ENCODE measurements at regions not wholly inside any gene's neighbourhood (a gene's known extent, or its start where the extent isn't known, plus 50 kb on each side); places are given as distances from the start of the nearest gene placed in this dataset.
"Not testable (repeated sequence)": the region's sequence is repeated elsewhere in the genome, so short reads cannot be mapped to it uniquely, and the experiment has no call there.

GRCh38 chr9:21589344-21590056 lies 107.4 kb upstream of the IFNE start:
- intact Hi-C loops (cut with DNase I), result no loop called here
- DNase-seq (ENCODE audit: missing footprints) (no peak), ATAC-seq (no peak)

DNA sequence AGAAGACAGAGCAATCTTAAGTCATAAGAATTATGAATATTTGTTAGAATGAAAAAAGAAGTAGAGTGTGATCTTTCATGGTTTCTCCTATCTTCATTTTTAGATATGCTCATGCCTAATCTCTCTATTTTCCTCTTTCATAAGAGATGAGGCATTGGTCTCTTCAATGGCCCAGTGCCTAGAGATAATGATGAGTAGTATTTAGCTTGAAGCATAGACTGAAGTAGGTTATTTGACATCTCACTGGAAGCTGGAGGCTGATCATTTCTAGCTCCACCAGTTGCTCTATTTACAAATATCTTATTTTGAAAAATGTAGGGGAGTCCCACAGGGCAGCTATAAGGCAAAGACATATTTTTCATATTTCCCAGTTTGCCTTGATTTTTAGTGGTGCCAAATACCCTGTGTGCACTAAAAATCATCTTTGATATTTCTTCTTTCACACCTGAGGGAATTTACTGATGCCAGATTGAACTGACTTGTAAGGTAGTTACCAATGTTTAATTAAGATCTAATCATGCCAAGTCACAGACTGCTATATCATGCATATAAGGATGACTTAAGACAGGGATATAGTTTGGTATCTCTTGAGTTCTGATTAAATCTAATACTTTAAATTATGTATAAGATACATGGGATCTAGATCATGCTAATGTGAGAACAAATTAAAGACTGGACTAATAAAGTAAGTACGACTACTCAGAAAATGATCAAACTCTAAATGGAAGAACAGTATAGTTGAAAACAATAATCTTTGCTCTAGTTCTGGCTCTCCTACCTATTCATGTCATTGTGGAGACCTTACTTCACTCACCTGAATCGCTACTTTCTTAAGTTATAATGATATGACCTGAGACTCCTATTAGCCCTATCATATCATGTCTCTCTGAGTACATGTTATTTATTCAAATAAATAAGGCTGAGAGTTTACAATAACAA lies 108.2 kb upstream of the IFNE start:
- DNase-seq (ENCODE audit: missing footprints), result no peak
- intact Hi-C loops (cut with DNase I), result no loop called here
- ATAC-seq, result no peak

DNA sequence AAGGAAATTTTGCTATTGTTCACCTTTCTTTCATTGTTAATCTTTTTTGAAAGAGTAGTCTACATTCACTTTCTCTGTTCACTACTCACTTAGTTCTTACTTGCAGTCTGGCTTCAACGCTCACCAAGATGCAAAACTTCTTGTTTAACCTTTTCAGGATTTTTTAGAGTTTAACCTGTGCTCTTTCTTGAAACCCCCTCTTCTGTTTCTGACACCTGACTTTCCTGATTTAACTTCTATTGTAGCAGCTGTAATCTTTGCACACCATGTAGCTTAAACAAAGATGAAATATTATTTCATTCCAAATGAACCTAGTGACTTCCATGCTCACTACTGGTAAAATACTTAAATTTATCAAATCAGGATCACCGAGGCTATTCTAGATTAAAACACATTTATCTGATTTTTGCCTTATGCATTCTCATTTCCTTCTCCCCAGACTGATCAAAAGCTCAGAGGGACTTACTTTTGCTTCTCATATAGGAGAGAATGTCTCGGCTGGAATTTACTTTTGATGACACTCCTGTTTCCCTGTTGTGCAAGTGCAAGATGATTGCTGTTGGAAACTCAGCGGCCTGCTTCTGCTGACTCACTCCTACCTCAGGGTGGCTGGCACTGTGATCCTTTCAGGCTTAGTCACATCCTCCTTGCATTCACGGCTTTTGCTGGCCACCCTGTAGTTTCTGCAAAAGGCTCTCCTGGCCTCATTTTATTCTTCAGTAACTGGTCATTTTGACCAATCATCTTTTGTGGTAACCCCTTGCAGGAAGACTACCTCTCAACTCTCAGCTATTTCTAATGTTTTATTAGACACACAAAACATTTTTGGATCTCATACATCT lies 109.3 kb upstream of the IFNE start:
- intact Hi-C loops (cut with DNase I), result no loop called here

DNA sequence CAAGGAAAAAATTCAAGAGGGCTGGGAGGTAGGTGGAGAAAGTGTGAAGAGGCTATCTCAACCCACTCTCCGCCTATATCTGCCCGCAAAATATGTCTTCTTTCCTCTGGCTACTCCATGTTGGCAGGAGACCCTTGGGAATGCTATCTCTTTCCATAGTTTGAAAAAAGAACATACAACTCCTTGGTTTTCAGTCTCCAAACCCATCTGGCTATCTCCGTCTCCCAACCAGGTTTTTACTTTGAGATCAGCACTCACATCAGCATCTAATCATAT lies 109.9 kb upstream of the IFNE start:
- ATAC-seq (no peak), DNase-seq (ENCODE audit: missing footprints) (no peak)
- intact Hi-C loops (cut with DNase I), result no loop called here

More for the DNA sequence above, 109.3 kb upstream of the IFNE start:
- no peak for DNase-seq (ENCODE audit: missing footprints)
- ATAC-seq, result peak; percentile 28

- intact Hi-C loops (cut with DNase I), result no loop called here
- no peak for DNase-seq (ENCODE audit: missing footprints)
- no peak for ATAC-seq
Measured at GRCh38 chr9:21597284-21597683, 115.2 kb upstream of the IFNE start.

- DNase-seq (ENCODE audit: missing footprints) (no peak), ATAC-seq (no peak)
- intact Hi-C loops (cut with DNase I), result no loop called here
Measured at GRCh38 chr9:21598749-21599148, 116.6 kb upstream of the IFNE start.

GRCh38 chr9:21605489-21605931 lies 123.4 kb upstream of the IFNE start:
- no peak for ATAC-seq
- intact Hi-C loops (cut with DNase I), result no loop called here
- no peak for DNase-seq (ENCODE audit: missing footprints)

DNA sequence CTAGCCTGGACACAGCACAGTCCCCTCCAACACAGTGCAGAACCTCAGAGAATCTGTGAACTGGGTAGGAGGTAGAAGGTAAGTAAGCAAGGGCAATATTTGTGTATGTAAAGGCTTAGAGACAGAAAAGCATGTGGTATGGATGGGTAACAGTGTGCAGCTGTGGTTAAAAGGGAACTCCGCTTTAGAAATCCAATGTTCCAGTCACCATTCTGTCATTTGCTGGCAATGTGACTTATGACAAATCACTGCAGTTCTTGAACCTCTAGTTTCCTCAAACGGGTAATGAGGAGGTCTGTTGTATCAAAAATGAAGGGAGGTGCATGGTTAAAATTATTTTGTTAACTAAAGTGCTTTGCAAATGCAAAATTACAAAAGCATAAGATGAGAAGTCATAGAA lies 125.5 kb upstream of the IFNE start:
- intact Hi-C loops (cut with DNase I), result no loop called here
- ATAC-seq (no peak), DNase-seq (ENCODE audit: missing footprints) (no peak)

DNA sequence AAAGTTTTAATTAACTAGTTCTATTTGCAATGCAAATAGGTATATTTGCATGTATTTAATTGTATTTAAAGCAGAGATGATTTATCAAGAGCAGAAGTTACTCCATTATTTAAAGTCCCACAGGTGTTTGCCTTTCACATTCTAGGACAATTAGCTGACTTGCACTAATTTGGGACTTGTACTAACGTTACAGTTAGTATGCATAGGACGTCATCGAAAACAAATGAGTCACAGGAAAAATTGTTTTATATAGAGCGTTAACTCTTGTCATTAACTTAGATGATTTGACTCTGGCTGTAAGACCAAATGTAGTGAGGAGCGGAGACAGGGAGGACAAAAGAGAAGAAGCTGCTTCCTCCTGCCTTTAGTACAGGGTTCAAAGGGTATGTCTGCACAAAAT lies 126.1 kb upstream of the IFNE start:
- intact Hi-C loops (cut with DNase I), result no loop called here
- DNase-seq (ENCODE audit: missing footprints), result no peak

GRCh38 chr9:21609506-21609905 lies 127.4 kb upstream of the IFNE start:
- ATAC-seq, result no peak
- intact Hi-C loops (cut with DNase I), result no loop called here
- DNase-seq (ENCODE audit: missing footprints), result no peak

More for the DNA sequence above, 126.1 kb upstream of the IFNE start:
- ATAC-seq, result no peak

DNA sequence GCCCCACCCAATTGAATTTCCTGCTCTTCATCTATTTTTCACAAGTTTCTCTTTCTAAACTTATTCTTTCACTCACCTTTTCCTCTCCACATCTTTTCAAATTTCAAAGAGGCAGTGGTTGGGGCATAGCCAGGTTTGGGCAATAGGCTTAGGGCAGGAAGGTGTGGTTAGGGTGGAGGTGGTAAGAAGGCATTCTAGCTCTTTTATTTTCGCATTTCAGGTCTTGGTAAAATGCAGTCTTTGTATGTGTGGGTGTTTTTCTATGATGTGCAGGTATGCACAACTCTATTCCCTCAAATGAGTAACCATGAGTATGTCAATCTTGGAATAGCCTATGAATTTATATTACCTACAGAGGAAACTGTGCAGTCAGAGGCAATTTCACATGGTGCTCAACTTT lies 129.8 kb upstream of the IFNE start:
- intact Hi-C loops (cut with DNase I), result no loop called here
- DNase-seq (ENCODE audit: missing footprints) (no peak), ATAC-seq (no peak)

DNA sequence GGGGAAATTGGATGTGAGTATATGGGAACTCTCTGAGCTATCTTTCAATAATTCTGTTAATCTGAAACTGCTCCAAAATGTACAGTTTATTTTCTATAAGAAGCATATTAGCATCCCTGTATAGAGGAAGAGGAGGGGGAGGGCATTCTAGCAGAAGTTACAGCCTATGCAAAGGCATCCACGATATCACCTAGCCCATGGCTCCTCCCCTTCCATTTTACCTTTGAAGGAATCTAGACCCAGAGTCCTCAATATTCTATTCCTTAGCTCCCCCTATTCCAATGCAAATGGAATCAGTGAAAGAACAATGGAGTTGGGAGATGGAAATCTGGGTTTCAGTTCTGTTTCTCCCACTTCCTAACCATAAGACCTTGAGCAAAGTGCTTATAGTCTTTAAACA lies 132.9 kb upstream of the IFNE start:
- no peak for DNase-seq (ENCODE audit: missing footprints)
- intact Hi-C loops (cut with DNase I), result no loop called here
- no peak for ATAC-seq

DNA sequence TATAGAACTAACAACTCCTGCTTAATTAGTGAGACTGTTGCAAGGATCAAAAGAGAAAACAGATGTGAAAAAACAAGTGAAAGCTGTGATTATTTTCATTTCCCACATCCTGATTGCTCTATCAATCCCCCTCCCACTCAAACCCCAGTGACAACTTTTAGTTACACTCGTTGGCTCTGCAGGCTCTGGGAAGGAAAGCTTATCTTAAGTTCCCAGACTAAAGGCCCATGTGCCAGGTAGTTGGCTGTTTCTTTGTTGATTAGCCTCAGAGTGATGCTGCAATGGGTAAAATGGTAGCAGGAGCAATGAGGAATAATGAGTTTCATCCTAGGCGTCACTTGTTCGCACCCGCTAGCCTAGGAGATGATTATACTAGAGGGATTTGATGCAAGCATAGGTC lies 133.3 kb upstream of the IFNE start:
- intact Hi-C loops (cut with DNase I), result no loop called here
- no peak for DNase-seq (ENCODE audit: missing footprints)
- ATAC-seq, result no peak

DNA sequence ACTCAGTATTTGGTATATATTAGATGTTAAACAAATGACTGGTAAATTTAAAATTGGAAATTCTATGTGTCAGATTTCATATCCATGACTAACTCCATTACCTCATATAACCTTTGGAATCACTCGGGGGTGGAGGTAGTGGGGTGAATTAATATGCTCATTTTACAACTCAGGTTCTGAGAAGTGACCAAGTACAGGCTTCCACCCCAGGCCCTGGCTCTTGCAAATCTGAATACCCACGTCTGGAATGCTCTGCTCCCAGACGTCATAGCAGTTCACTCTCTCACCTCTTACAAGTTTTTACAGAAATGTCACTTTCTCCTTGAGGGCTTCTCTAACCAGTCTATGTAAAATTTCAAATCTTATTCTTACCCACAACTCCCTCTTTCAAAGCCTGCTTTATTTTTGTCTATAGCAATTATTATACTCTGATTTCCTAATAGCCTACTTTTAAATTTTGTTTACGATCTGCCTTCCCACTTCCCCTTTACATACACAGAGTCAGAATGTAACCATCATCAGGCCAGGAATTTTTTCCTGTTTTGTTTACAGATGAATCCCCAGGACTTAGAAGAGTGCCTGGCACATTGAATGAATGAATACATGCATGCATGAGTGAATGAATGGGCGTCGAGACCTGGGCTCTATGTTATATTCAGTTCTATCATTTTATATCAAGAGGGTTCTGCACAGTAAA lies 134.1 kb upstream of the IFNE start:
- no peak for ATAC-seq

DNA sequence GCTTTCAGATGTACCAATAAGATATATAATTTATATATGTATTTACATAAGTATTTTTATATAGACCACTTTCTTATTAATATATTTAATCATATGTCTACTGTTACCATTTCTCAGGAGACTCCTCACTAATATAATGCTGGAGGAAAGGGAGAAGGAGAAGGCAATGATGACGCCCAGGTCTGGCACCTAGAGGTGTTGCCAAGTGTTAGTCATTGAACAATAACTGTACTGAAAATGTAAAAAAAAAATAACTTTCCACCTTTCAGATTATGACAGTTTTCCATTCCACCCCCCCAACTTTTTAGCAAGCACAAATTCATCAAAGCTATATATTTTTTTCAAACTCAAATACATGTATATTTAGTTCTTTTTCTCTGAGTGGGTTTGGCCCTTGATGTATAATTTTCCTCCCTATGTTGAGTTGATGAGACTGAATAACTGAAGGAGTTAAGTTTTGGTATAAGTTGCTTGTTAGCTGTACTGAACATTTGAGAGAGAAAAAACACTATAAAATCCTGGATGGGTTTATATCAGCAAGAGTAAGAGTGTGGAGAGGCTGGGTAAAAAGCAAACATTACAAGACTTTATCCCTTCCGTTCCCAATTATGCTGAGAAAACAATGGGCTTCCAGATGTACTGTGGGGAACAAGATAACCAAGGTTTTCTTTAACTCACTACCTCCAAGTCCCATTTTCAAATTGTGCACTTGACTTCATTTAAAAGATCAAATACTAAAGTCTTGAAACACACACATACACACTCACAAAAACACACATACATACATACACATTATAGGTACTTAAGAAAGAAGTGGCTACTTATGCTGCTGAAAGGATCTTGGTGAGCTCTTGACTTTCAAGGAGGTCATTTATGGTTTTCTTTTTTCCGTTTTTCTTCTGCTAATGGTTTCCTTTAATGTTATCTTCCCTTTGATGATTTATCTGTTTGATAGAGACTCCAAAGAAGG lies 142.8 kb upstream of the IFNE start:
- ATAC-seq, result no peak
- DNase-seq (ENCODE audit: missing footprints), result no peak
- intact Hi-C loops (cut with DNase I), result no loop called here

More for the DNA sequence above, 134.1 kb upstream of the IFNE start:
- intact Hi-C loops (cut with DNase I), result no loop called here
- peak; percentile 13 for DNase-seq (ENCODE audit: missing footprints)

- DNase-seq (ENCODE audit: missing footprints), result no peak
- intact Hi-C loops (cut with DNase I), result no loop called here
- ATAC-seq, result no peak
Measured at GRCh38 chr9:21626493-21626892, 144.4 kb upstream of the IFNE start.

DNA sequence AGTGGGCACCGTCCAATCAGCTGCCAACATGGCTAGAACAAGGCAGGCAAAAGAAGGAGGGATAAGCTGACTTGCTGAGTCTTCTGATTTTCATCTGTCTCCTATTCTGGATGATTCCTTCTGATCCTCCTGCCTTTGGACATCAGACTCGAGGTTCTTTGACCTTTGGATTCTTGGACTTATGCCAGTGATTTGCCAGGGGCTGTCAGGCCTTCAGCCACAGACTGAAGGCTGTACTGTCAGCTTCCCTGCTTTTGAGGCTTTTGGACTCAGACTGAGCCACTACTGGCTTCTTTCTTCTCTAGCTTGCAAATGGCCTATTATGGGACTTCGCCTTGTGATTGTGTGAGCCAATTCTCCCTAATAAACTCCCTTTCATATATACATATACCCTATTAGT lies 146.8 kb upstream of the IFNE start:
- DNase-seq (ENCODE audit: missing footprints); intact Hi-C loops (cut with DNase I); ATAC-seq: not testable (repeated sequence)

DNA sequence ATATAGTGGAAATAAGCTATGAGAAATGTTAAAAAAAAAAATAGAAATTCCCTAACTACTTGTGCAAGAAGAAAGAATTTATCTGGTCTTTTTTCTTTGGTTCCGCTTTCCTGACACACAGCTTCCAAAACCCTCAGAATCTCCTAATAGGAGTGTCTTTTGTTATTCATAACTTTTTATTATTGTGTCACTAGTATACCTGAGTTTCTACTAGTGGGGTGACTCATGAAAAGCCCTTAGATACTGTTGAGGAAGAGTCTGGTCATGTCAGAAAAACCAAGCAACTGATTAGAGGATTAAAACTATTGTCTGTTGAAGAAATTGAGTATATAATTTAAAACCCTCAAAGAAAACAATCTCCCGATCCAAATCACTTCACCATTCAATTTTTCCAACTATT lies 152.8 kb upstream of the IFNE start:
- DNase-seq (ENCODE audit: missing footprints) (no peak), ATAC-seq (no peak)
- intact Hi-C loops (cut with DNase I), result no loop called here

All from Right ventricle myocardium inferior (tissue), 1 donor.